ENCODE measurements at regions not wholly inside any gene's neighbourhood (a gene's known extent, or its start where the extent isn't known, plus 50 kb on each side); places are given as distances from the start of the nearest gene placed in this dataset.

- no peak for ATAC-seq
Observed at GRCh38 chr1:102184477-102184876, 187.8 kb upstream of the OLFM3 start.

GRCh38 chr1:102183711-102184110 is 187.0 kb upstream of the OLFM3 start:
- TF ChIP-seq ZFP3 (CRISPR knock-in tag; IDR thresholded peaks at IDR 0.05) = no peak
- no peak for ATAC-seq

More at GRCh38 chr1:102184477-102184876, 187.8 kb upstream of the OLFM3 start:
- TF ChIP-seq TCF4 (CRISPR knock-in tag; IDR thresholded peaks at IDR 0.05; ENCODE audit: borderline replicate concordance) (no peak), RARB (CRISPR knock-in tag; IDR thresholded peaks at IDR 0.05) (no peak), CSDC2 (CRISPR knock-in tag; IDR thresholded peaks at IDR 0.05) (no peak), PATZ1 (CRISPR knock-in tag; IDR thresholded peaks at IDR 0.05; ENCODE audit: borderline replicate concordance) (no peak), ZFP30 (CRISPR knock-in tag; IDR thresholded peaks at IDR 0.05) (no peak)
- TF ChIP-seq, protein P1, sequence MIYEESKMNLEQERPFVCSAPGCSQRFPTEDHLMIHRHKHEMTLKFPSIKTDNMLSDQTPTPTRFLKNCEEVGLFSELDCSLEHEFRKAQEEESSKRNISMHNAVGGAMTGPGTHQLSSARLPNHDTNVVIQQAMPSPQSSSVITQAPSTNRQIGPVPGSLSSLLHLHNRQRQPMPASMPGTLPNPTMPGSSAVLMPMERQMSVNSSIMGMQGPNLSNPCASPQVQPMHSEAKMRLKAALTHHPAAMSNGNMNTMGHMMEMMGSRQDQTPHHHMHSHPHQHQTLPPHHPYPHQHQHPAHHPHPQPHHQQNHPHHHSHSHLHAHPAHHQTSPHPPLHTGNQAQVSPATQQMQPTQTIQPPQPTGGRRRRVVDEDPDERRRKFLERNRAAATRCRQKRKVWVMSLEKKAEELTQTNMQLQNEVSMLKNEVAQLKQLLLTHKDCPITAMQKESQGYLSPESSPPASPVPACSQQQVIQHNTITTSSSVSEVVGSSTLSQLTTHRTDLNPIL (CRISPR knock-in tag; IDR thresholded peaks at IDR 0.05; ENCODE audit: low read depth) = no peak

- TF ChIP-seq ISL1 (CRISPR knock-in tag; IDR thresholded peaks at IDR 0.05) = no peak
- no peak for TF ChIP-seq TCF4 (CRISPR knock-in tag; IDR thresholded peaks at IDR 0.05; ENCODE audit: borderline replicate concordance)
- no peak for TF ChIP-seq GLIS3 (CRISPR knock-in tag; IDR thresholded peaks at IDR 0.05)
- TF ChIP-seq ZNF70 (CRISPR knock-in tag; IDR thresholded peaks at IDR 0.05) = no peak
- no peak for TF ChIP-seq OSR1 (CRISPR knock-in tag; IDR thresholded peaks at IDR 0.05)
- TF ChIP-seq PATZ1 (CRISPR knock-in tag; IDR thresholded peaks at IDR 0.05; ENCODE audit: borderline replicate concordance) = no peak
- TF ChIP-seq SNAI2 (CRISPR knock-in tag; IDR thresholded peaks at IDR 0.05) = no peak
- TF ChIP-seq BACH2 (CRISPR knock-in tag; IDR thresholded peaks at IDR 0.05; ENCODE audit: borderline replicate concordance) = no peak
- TF ChIP-seq PPARA (CRISPR knock-in tag; IDR thresholded peaks at IDR 0.05; ENCODE audit: borderline replicate concordance) = no peak
- TF ChIP-seq, protein P2, sequence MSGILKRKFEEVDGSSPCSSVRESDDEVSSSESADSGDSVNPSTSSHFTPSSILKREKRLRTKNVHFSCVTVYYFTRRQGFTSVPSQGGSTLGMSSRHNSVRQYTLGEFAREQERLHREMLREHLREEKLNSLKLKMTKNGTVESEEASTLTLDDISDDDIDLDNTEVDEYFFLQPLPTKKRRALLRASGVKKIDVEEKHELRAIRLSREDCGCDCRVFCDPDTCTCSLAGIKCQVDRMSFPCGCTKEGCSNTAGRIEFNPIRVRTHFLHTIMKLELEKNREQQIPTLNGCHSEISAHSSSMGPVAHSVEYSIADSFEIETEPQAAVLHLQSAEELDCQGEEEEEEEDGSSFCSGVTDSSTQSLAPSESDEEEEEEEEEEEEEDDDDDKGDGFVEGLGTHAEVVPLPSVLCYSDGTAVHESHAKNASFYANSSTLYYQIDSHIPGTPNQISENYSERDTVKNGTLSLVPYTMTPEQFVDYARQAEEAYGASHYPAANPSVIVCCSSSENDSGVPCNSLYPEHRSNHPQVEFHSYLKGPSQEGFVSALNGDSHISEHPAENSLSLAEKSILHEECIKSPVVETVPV (CRISPR knock-in tag; IDR thresholded peaks at IDR 0.05) = no peak
- TF ChIP-seq CSDC2 (CRISPR knock-in tag; IDR thresholded peaks at IDR 0.05) = no peak
- no peak for TF ChIP-seq ZFP3 (CRISPR knock-in tag; IDR thresholded peaks at IDR 0.05)
- no peak for TF ChIP-seq ZNF565 (CRISPR knock-in tag; conservative IDR thresholded peaks at IDR 0.05; ENCODE audit: low read depth)
- TF ChIP-seq ESRRG (CRISPR knock-in tag; IDR thresholded peaks at IDR 0.05) = no peak
- ATAC-seq = no peak
Observed at GRCh38 chr1:102182603-102183260, 186.0 kb upstream of the OLFM3 start.

GRCh38 chr1:102181341-102181740 is 184.6 kb upstream of the OLFM3 start:
- ATAC-seq = no peak
- TF ChIP-seq OSR1 (CRISPR knock-in tag; IDR thresholded peaks at IDR 0.05) = no peak
- TF ChIP-seq BACH2 (CRISPR knock-in tag; IDR thresholded peaks at IDR 0.05; ENCODE audit: borderline replicate concordance) = no peak
- no peak for TF ChIP-seq PATZ1 (CRISPR knock-in tag; IDR thresholded peaks at IDR 0.05; ENCODE audit: borderline replicate concordance)
- TF ChIP-seq POU6F1 (CRISPR knock-in tag; IDR thresholded peaks at IDR 0.05; ENCODE audit: borderline replicate concordance, low read depth) = no peak
- TF ChIP-seq, protein P2 (CRISPR knock-in tag; IDR thresholded peaks at IDR 0.05) = no peak
